NCI-H446 (cell line): ENCODE measurements at regions not wholly inside any gene's neighbourhood (a gene's known extent, or its start where the extent isn't known, plus 50 kb on each side); places are given as distances from the start of the nearest gene placed in this dataset.
"Not testable (repeated sequence)": the region's sequence is repeated elsewhere in the genome, so short reads cannot be mapped to it uniquely, and the experiment has no call there.

Source experiments
- DNase-seq, 2 experiments: peaks; one replicate each; lab custom pipeline; 2025; lab: John Stamatoyannopoulos, UW

- no peak for DNase-seq
These were observed 169.9 kb downstream of the MC4R start for GRCh38 chr18:60202708-60203107.

DNA sequence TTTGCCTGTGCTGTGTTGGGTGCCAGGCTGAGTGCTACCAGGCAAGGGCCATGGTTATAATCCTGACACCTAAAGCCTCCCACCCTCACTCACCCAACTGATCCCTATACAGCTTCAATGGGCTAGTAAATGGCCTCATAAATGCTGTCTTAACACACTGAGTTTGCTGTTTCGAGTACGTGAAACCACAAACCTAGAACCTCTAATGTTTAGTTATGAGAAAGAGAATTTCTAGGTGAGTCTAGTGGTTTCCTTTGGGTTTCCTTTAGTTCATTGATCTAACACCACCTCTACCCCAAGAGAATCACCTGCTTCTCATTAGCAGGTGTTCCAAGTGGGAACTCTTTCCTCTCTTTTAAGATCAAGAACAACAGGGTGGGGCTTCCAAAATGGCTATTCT lies 172.0 kb downstream of the MC4R start:
- DNase-seq: no peak

DNA sequence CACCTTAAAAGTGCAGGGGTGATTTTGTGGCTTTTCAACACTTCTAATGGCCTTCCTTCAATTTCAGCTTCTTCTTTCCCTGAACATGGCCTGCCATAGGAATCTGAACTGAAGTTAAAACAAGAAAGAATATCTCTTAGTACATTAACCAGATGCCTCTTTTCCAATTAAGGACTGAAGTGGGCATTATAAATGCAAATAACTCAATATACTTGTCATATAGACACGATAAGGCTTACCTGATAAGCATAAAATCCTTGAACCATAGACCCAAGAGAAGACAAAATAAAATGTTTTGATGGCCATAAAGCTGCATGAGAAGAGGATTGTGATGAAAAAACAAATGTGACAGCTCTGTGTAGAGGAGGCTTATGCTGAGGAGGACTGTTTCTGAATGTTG lies 173.1 kb downstream of the MC4R start:
- no peak for DNase-seq

DNA sequence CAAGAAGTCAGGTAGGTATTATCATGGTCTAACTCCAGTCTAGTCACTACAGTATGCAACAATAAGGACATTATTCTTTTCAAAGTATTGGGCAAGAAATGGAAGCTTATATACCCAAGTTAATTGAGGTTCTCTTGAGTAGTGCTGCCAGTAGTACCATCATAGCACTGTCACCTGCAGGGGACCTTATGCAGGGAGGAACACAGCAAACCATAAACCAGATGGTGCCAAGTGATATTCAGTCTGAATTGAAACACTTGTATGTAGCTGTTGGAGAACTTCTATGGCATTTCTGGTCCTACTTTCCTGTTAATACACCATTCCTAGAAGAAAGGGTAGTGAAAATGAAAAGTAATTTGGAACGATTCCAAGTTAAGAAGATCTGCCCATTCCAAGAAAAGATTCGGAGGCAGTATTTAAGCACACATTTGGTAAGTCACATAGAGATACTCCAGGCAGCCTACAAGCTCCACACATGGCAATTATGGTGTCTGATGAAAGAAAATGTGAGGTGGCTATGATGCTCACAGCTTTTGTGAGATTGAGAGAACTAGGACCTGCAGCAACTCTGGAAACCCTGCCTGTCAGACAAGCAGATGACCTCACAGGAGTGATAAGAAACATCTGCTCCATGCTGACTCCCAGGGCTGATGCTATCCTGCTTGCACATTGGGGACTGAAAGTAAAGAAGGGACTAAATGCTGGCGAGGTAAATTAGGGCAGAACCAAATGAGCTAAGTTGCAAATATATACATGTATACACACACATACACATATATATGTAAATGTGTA lies 174.7 kb downstream of the MC4R start:
- DNase-seq: no peak

GRCh38 chr18:60196836-60197606 lies 175.6 kb downstream of the MC4R start:
- peak in 1 of 2 experiments; percentile 21 for DNase-seq

- no peak for DNase-seq
These were observed 178.8 kb downstream of the MC4R start for GRCh38 chr18:60193780-60194179.

- no peak for DNase-seq
These were observed 180.6 kb downstream of the MC4R start for GRCh38 chr18:60191926-60192325.

GRCh38 chr18:60189856-60190255 lies 182.7 kb downstream of the MC4R start:
- no peak for DNase-seq

DNA sequence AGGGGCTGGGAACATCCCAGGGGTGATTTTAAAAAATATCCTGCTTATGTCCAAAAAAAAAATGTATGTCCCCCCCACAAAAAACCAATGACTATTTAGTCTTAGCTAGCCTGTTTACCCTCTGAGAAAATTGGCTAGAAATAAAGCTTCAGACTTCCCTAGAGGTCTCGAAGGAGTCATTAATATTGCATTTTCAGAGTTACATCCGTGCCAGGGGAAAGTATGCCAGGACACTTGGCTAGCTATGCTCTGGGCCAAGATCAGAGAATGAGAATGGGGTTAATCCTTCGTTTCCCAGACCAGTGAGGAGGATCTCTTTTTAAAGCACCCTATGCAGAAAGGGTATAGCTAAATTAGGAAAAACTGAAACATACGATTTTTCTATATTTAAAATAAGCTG lies 183.6 kb downstream of the MC4R start:
- DNase-seq: peak; percentile 63 to 75

DNA sequence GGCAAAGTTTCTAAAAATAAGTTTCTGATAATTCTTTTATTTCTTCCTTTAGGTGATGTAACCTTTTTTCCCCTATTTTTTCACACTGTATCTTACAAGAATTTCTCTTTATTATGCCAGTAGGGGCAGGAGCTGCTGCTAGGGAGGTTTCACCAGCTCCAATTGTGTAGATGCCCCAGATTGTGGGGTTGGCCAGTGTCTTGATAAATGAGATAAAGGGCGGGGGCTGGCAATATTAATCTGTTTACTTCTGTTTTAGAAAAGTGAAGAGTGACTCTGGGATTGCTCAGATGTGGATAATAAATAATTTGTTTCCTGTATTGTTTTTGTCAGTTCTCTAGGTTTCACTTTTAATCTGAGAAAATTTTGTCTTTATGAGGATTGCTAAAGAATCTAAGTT lies 190.4 kb downstream of the MC4R start:
- DNase-seq: no peak

- no peak for DNase-seq
These were observed 191.9 kb downstream of the MC4R start for GRCh38 chr18:60180671-60181070.

GRCh38 chr18:60178224-60178623 lies 194.4 kb downstream of the MC4R start:
- not testable (repeated sequence) for DNase-seq

GRCh38 chr18:60176259-60176658 lies 196.3 kb downstream of the MC4R start:
- DNase-seq: no peak

- no peak for DNase-seq
These were observed 197.7 kb downstream of the MC4R start for GRCh38 chr18:60174832-60175231.

DNA sequence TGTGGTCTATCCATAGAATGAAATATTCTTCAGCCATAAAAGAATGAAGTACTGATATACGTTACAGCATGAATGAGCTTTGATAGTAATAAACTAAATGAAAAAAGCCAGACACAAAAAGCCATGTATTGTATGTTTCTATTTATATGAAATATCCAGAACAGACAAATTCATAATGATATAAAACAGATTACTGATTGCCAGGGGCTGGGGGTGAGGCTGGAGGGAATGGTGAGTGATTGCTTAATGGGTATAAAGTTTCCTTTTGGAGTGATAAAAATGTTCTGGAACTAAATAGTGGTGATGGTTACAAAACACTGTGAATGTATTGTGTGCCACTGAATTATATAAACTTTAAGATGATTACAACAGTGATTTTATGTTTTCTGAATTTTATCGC lies 200.5 kb downstream of the MC4R start:
- no peak for DNase-seq

GRCh38 chr18:60163622-60164021 lies 209.0 kb downstream of the MC4R start:
- no peak for DNase-seq

DNA sequence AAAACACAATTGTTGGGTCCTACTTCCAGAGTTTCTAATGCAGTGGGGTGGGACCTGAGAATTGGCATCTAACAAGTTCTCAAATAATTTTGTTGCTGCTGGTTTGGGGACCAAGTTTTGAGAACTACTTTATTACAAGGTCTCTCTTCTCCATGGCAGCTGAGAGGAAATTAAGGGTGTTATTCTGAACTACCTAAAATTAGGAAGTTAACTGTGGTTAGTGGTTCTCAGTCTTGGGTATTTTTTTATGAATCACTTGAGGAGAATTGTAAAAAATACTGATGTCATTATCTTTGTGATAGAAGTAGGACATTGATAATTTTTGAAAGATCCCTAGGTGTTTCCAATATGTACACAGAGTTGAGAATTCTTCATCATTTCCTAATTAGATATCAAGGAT lies 210.2 kb downstream of the MC4R start:
- DNase-seq: no peak

DNA sequence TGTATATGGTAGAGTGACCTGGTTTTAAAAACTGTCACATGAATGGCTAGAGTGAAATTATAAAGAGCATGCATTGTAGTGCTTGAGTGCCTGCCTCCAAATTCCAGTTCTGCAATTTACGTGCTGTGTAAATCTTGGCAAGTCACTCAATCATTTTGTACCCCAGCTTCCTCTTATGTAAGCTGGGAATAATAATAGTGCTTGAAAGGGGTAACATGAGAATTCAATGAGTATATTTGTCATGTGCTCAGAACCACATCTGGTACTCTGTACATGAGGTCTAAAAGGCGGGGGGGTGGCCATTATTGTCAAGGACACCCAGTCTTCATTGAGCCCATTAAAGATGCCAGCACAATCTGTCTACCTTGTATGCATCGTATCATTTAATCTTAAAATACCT lies 214.8 kb downstream of the MC4R start:
- DNase-seq: no peak

GRCh38 chr18:60153376-60153775 lies 219.2 kb downstream of the MC4R start:
- no peak for DNase-seq

GRCh38 chr18:60149316-60149715 lies 223.3 kb downstream of the MC4R start:
- no peak for DNase-seq

DNA sequence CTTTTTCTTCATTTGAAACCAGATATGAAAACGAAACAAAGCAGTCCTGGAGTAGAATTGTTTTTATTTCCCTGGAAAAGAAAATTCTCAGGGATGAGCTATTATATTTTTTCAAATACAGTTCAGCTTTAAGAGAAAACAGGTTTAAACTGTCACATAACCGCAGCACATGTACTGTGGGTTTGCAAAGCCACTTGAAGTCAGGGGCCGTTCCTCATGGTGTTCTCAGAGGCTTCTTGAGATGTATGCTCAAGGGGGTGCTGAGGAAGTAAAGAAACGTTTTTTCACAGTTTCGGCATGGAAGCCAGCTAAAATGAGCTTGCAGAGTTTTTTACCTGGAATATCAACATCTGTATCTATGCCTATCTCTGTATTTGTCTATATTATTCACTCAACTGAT lies 225.3 kb downstream of the MC4R start:
- no peak for DNase-seq

- DNase-seq: no peak
These were observed 226.2 kb downstream of the MC4R start for GRCh38 chr18:60146220-60146960.

DNA sequence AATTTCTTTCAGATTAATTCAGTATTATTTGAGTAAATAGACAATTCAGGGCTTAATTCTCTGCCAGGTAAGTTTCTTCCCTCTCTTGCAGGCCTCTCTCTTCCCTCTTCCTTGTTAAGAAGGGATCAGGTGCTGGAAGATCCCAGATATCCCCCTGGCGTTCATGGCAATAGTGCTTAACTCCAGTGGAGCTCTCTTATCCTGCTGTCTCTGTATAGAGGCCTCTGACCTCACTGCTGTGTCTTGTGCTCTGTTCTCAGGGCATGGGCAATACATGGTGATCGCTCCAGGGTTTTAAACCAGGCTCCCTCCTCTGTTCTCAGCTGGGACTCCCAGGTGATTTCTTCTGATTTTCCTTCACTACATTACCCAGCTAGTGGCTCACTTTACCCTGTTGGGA lies 226.8 kb downstream of the MC4R start:
- DNase-seq: no peak
